ENCODE measurements at regions not wholly inside any gene's neighbourhood (a gene's known extent, or its start where the extent isn't known, plus 50 kb on each side); places are given as distances from the start of the nearest gene placed in this dataset.

- TF ChIP-seq CTCF (IDR thresholded peaks at IDR 0.05), result no peak
- no peak for TF ChIP-seq POLR2A (IDR thresholded peaks at IDR 0.05)
These were observed 123.2 kb upstream of the GOLGA8J start for GRCh38 chr15:29959384-29960137.
